GM06990 (cell line): ENCODE measurements at regions not wholly inside any gene's neighbourhood (a gene's known extent, or its start where the extent isn't known, plus 50 kb on each side); places are given as distances from the start of the nearest gene placed in this dataset.

ENCODE experiments used
- DNase-seq: peaks from one replicate; pipeline ENCODE4 v3.0.0-alpha.2; 2011; ENCODE audit not compliant: insufficient read length; ENCODE audit errors: extremely low read depth
- H3K27me3 ChIP-seq: replicated peaks from 2 replicates; pipeline ENCODE4 v1.6.0; 2011; ENCODE audit warnings: low read length; ENCODE audit not compliant: control insufficient read depth, insufficient read depth
- H3K36me3 ChIP-seq: 2 replicates; pipeline ENCODE4 v1.5.1; 2011; ENCODE audit warnings: low read length; ENCODE audit not compliant: control insufficient read depth, insufficient read depth
- H3K4me3 ChIP-seq: replicated peaks from 2 replicates; pipeline ENCODE4 v1.5.1; 2011; ENCODE audit warnings: low read depth, mild to moderate bottlenecking, control low read depth, low read length
- CTCF ChIP-seq: IDR thresholded peaks from 2 replicates; pipeline ENCODE4 v1.5.1; 2011; ENCODE audit warnings: low read length, control low read depth, mild to moderate bottlenecking, inconsistent platforms; ENCODE audit not compliant: insufficient read depth, poor library complexity, severe bottlenecking

- no peak for TF ChIP-seq CTCF
- Histone ChIP-seq H3K36me3 (no peaks in the 10 kb centered on the region), H3K27me3 (no peaks in the 10 kb centered on the region), H3K4me3 (no peak overlapping the region)
- DNase-seq: no peak
These were observed 578.1 kb downstream of the AJAP1 start for GRCh38 chr1:5232537-5232936.

- no peaks in the 10 kb centered on the region for H3K27me3 ChIP-seq
- H3K4me3 ChIP-seq: no peak overlapping the region
- no peaks in the 10 kb centered on the region for H3K36me3 ChIP-seq
- DNase-seq: no peak
- TF ChIP-seq CTCF: no peak
These were observed 577.3 kb downstream of the AJAP1 start for GRCh38 chr1:5231541-5232315.

GRCh38 chr1:5227114-5227513 is 572.7 kb downstream of the AJAP1 start:
- TF ChIP-seq CTCF: no peak
- H3K36me3 ChIP-seq: no peaks in the 10 kb centered on the region
- H3K27me3 ChIP-seq: no peaks in the 10 kb centered on the region
- no peak overlapping the region for H3K4me3 ChIP-seq
- DNase-seq: no peak

GRCh38 chr1:5225707-5226704 is 571.6 kb downstream of the AJAP1 start:
- Histone ChIP-seq H3K36me3 (no peaks in the 10 kb centered on the region), H3K27me3 (no peaks in the 10 kb centered on the region), H3K4me3 (no peak overlapping the region)
- no peak for TF ChIP-seq CTCF
- no peak for DNase-seq

- Histone ChIP-seq H3K36me3 (no peaks in the 10 kb centered on the region), H3K27me3 (no peaks in the 10 kb centered on the region), H3K4me3 (no peak overlapping the region)
- no peak for DNase-seq
- TF ChIP-seq CTCF: no peak
These were observed 568.8 kb downstream of the AJAP1 start for GRCh38 chr1:5223206-5223605.
